Keratinocyte (primary cell): ENCODE measurements at regions not wholly inside any gene's neighbourhood (a gene's known extent, or its start where the extent isn't known, plus 50 kb on each side); places are given as distances from the start of the nearest gene placed in this dataset.
A peak's percentile ranks its signal among the peaks of the same experiment; 100 is the strongest.
"Not testable (repeated sequence)": the region's sequence is repeated elsewhere in the genome, so short reads cannot be mapped to it uniquely, and the experiment has no call there.

ENCODE experiments used
- DNase-seq: peaks from one replicate; pipeline ENCODE4 v3.0.0-alpha.2; 2011; ENCODE audit warnings: low read depth, missing footprints, low spot score
- FAIRE-seq: peaks from 2 replicates; lab custom pipeline; 2011; peaks lifted over from hg19 to GRCh38; lab: Jason Lieb, UNC
- H2AFZ ChIP-seq: 2 replicates; pipeline ENCODE4 v1.6.0; 2012; ENCODE audit warnings: low read length, control low read depth, inconsistent platforms; ENCODE audit not compliant: control insufficient read depth
- H3K27ac ChIP-seq: 2 replicates; pipeline ENCODE4 v1.5.1; 2011; ENCODE audit warnings: low read length; ENCODE audit not compliant: control insufficient read depth, insufficient read depth
- H3K27me3 ChIP-seq: 3 replicates; pipeline ENCODE4 v1.6.0; 2011; ENCODE audit warnings: low read length; ENCODE audit not compliant: control insufficient read depth, insufficient read depth; ENCODE audit errors: extremely low read depth
- H3K36me3 ChIP-seq, 2 experiments: 2 replicates in 1 of 2; 3 replicates in 1 of 2; pipeline ENCODE4 v1.5.1; 2011; ENCODE audit warnings: low read length in 2 of 2, mild to moderate bottlenecking in 1 of 2; ENCODE audit not compliant: control insufficient read depth in 2 of 2, insufficient read depth in 2 of 2; ENCODE audit errors: extremely low read depth in 1 of 2
- H3K4me1 ChIP-seq: 3 replicates; pipeline ENCODE4 v1.5.1; 2011; ENCODE audit warnings: low read length; ENCODE audit not compliant: control insufficient read depth, insufficient read depth; ENCODE audit errors: extremely low read depth
- H3K4me2 ChIP-seq: 3 replicates; pipeline ENCODE4 v1.6.0; 2011; ENCODE audit warnings: low read depth, low read length; ENCODE audit not compliant: control insufficient read depth, insufficient read depth; ENCODE audit errors: extremely low read depth
- H3K4me3 ChIP-seq, 3 experiments: fragments of 200-600 bp in 1 of 3; sonication (generic) in 1 of 3; 2 replicates in 2 of 3; 3 replicates in 1 of 3; pipeline ENCODE4 v1.5.1; 2011 to 2016; ENCODE audit warnings: low read length in 3 of 3, mild to moderate bottlenecking in 3 of 3, control low read depth in 2 of 3, inconsistent platforms in 1 of 3, low read depth in 1 of 3, mixed read lengths in 1 of 3, mixed run types in 1 of 3, moderate library complexity in 1 of 3; ENCODE audit not compliant: control insufficient read depth in 2 of 3, insufficient read depth in 2 of 3; ENCODE audit errors: extremely low read depth in 1 of 3
- H3K79me2 ChIP-seq: 2 replicates; pipeline ENCODE4 v1.6.0; 2012; ENCODE audit warnings: low read length; ENCODE audit not compliant: control insufficient read depth, insufficient read depth
- H3K9ac ChIP-seq: 3 replicates; pipeline ENCODE4 v1.6.0; 2011; ENCODE audit warnings: low read length; ENCODE audit not compliant: control insufficient read depth, insufficient read depth; ENCODE audit errors: extremely low read depth
- H3K9me1 ChIP-seq: 3 replicates; pipeline ENCODE4 v1.6.0; 2011; ENCODE audit warnings: low read length; ENCODE audit not compliant: control insufficient read depth, insufficient read depth; ENCODE audit errors: extremely low read depth
- H3K9me3 ChIP-seq: 2 replicates; pipeline ENCODE4 v1.5.1; 2012; ENCODE audit warnings: low read depth, low read length; ENCODE audit not compliant: control insufficient read depth
- H4K20me1 ChIP-seq: 3 replicates; pipeline ENCODE4 v1.6.0; 2011; ENCODE audit warnings: low read length; ENCODE audit not compliant: control insufficient read depth, insufficient read depth; ENCODE audit errors: extremely low read depth
- CTCF ChIP-seq, 3 experiments: IDR thresholded peaks in 1 of 3; conservative IDR thresholded peaks in 1 of 3; optimal IDR thresholded peaks in 1 of 3; 2 replicates in 2 of 3; 3 replicates in 1 of 3; pipeline versions ENCODE3 to v1.5.1; 2011; ENCODE audit warnings: low read length in 3 of 3, mild to moderate bottlenecking in 3 of 3, moderate library complexity in 2 of 3, control low read depth in 1 of 3, inconsistent platforms in 1 of 3; ENCODE audit not compliant: insufficient read depth in 2 of 3; ENCODE audit errors: extremely low read depth in 1 of 3
- EZH2 ChIP-seq: IDR thresholded peaks from one replicate; pipeline ENCODE4 v1.6.1; 2012; ENCODE audit warnings: inconsistent platforms, mild to moderate bottlenecking, low read length, moderate library complexity
- dilution Hi-C: fragments of 300-500 bp; cut with MboI; formaldehyde crosslinking; loops from one replicate; pipeline ENCODE4 v1.7.0; 2020; ENCODE audit warnings: low sequenced_read_pairs; ENCODE audit not compliant: extremely low pct_ligation_motif_present

GRCh38 chr2:31764169-31764568 is 183.4 kb upstream of the SRD5A2 start:
- Histone ChIP-seq H3K9ac (no peak overlapping the region), H3K9me1 (no peaks in the 10 kb centered on the region), H3K4me1 (peaks cover 9% of the 10 kb centered on the region), H3K4me2 (no peak overlapping the region), H3K9me3 (no peaks in the 10 kb centered on the region), H3K27ac (no peak overlapping the region), H2AFZ (no peak overlapping the region), H3K36me3 (no peaks in the 10 kb centered on the region), H3K27me3 (no peaks in the 10 kb centered on the region), H3K4me3 (no peak overlapping the region), H4K20me1 (no peaks in the 10 kb centered on the region), H3K79me2 (no peaks in the 10 kb centered on the region)
- DNase-seq (no peak), FAIRE-seq (peak; percentile 36)
- TF ChIP-seq CTCF (optimal IDR thresholded peaks at IDR 0.05 in 1 of 3, IDR thresholded peaks at IDR 0.05 in 1 of 3, conservative IDR thresholded peaks at IDR 0.05 in 1 of 3; ENCODE audit: extremely low read depth in 1 of 3, insufficient read depth in 2 of 3, low read length in 3 of 3) (no peak), EZH2 (no peak)
- dilution Hi-C loops: no loop called here

GRCh38 chr2:31762085-31762484 is 181.3 kb upstream of the SRD5A2 start:
- FAIRE-seq: no peak
- dilution Hi-C loops: no loop called here

GRCh38 chr2:31757351-31757750 is 176.6 kb upstream of the SRD5A2 start:
- H3K27me3 ChIP-seq, H2AFZ ChIP-seq, dilution Hi-C loops, H3K36me3 ChIP-seq, H3K9me1 ChIP-seq, H3K9ac ChIP-seq, H3K9me3 ChIP-seq, H4K20me1 ChIP-seq, H3K4me2 ChIP-seq, DNase-seq, FAIRE-seq, H3K79me2 ChIP-seq, H3K4me3 ChIP-seq, H3K27ac ChIP-seq, H3K4me1 ChIP-seq: not testable (repeated sequence)

More at GRCh38 chr2:31762085-31762484, 181.3 kb upstream of the SRD5A2 start:
- Histone ChIP-seq H3K9me1 (no peaks in the 10 kb centered on the region), H3K36me3 (no peaks in the 10 kb centered on the region), H4K20me1 (no peaks in the 10 kb centered on the region), H3K9me3 (no peaks in the 10 kb centered on the region), H3K79me2 (no peaks in the 10 kb centered on the region), H2AFZ (no peak overlapping the region), H3K4me1 (peaks cover 9% of the 10 kb centered on the region), H3K27ac (no peak overlapping the region), H3K9ac (no peak overlapping the region), H3K4me2 (no peak overlapping the region), H3K27me3 (no peaks in the 10 kb centered on the region), H3K4me3 (no peak overlapping the region)
- DNase-seq: no peak
- TF ChIP-seq CTCF (optimal IDR thresholded peaks at IDR 0.05 in 1 of 3, IDR thresholded peaks at IDR 0.05 in 1 of 3, conservative IDR thresholded peaks at IDR 0.05 in 1 of 3; ENCODE audit: extremely low read depth in 1 of 3, insufficient read depth in 2 of 3, low read length in 3 of 3) (peak in 1 of 3 experiments; percentile 36), EZH2 (no peak)

GRCh38 chr2:31748746-31749145 is 168.0 kb upstream of the SRD5A2 start:
- FAIRE-seq, DNase-seq, H3K4me3 ChIP-seq, H3K9me3 ChIP-seq, H3K79me2 ChIP-seq, H3K4me1 ChIP-seq, H3K27me3 ChIP-seq, H4K20me1 ChIP-seq, H3K9ac ChIP-seq, H3K36me3 ChIP-seq, H3K27ac ChIP-seq, H3K9me1 ChIP-seq, dilution Hi-C loops, H3K4me2 ChIP-seq, H2AFZ ChIP-seq: not testable (repeated sequence)
